NCI-H2081 treated with DMSO at 0.1 percent for 48 hours (cell line): ENCODE measurements at regions not wholly inside any gene's neighbourhood (a gene's known extent, or its start where the extent isn't known, plus 50 kb on each side); places are given as distances from the start of the nearest gene placed in this dataset.

ENCODE experiments used
- DNase-seq: peaks from one replicate; lab custom pipeline; 2025; lab: John Stamatoyannopoulos, UW

DNA sequence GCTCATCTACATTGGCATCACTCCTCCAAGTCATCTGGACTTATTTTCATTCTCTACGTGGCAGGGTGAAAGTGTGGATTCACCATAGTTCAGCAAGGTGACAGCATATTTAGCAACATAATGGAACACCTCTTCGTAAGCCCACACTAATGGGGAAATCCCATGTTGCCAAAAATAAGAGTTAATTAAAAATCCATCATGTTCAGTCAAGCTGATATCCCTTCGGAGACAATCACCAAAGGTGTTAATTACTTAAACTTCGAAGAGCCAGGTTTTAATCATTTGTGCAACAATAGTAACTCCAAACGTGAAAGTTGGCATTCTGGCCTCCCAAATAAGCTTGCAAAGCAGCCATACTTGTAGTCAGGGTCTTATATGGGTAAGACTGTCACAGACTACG lies 242.9 kb downstream of the NSG2 start:
- DNase-seq = no peak

- no peak for DNase-seq
Observed at GRCh38 chr5:174291162-174291561, 245.7 kb downstream of the NSG2 start.

- no peak for DNase-seq
Observed at GRCh38 chr5:174292348-174292747, 246.8 kb downstream of the NSG2 start.

DNA sequence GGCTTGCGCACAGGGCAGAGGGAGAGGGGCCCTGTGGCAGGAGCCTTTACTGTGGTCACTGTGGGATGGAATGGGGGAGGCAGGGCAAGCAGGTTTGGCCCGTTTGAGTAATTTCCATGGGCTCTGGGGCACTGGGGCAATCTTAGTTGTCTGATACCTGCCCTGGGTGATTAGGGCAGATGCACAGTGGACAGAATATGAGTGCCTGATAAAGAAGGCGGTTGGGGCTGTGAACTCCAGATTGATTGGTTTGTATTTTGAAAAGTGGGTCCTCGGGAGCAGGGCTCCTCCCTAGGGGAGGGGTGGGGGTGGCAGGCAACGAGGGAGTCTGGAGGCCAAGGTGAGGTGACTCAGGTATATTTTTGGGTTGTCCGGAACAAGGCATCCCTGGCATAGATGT lies 247.5 kb downstream of the NSG2 start:
- no peak for DNase-seq

DNA sequence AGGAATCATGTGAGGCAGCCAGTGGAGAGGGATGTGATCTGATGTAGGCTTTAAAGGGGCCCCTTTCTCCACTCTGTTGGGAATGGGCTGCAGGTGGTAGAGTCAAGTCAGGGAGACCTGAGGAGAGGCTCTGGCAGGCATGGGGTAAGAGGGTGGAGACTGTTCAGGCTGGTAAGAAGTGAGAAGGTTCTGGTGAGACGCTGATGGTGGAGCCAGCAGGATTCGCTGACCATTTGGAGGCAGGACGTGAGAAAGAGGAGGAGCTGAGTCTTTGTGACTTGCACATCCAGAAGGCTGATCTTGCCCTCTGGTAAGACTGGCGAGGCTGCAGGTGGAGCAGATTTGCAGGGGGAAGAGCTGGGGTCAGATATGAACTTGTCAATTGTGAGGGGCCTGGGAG lies 248.0 kb downstream of the NSG2 start:
- no peak for DNase-seq

DNA sequence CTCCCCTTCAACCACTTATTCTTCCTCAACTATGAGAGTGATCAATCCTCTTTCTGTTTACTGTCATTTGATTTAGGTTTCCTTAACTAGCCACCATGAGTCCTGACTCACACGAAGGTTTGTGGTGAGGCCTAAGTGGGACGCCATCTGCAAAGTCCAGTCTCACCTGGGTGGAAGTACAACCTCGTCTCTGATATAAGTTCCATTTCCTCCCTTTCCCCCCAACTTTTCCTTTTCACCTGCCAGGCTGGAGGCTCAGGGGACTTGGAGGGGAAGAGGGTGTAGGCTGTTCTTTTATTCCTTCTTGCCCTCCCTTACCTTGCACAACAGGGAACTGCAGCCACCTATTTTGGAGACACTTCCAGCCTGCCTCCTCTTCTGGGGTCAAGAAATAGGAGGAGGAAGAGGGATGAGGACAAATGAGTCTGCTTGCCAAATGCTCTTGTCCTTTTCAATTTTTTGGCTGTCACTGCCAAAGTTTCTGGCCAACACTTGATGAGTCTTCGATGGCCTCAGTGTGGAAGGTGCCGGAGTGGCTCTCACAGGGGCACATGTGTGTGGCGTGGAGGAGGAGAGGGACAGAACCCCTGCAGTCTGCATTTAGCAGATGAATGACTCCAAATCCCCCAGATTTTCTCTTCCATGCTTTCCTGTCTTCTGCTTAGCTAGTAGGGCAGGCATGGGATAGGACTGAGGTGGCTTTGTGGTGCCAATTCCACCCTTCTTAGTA lies 249.6 kb downstream of the NSG2 start:
- no peak for DNase-seq

- DNase-seq = no peak
Observed at GRCh38 chr5:174295702-174296436, 250.4 kb downstream of the NSG2 start.

- DNase-seq = no peak
Observed at GRCh38 chr5:174300118-174300940, 254.8 kb downstream of the NSG2 start.

DNA sequence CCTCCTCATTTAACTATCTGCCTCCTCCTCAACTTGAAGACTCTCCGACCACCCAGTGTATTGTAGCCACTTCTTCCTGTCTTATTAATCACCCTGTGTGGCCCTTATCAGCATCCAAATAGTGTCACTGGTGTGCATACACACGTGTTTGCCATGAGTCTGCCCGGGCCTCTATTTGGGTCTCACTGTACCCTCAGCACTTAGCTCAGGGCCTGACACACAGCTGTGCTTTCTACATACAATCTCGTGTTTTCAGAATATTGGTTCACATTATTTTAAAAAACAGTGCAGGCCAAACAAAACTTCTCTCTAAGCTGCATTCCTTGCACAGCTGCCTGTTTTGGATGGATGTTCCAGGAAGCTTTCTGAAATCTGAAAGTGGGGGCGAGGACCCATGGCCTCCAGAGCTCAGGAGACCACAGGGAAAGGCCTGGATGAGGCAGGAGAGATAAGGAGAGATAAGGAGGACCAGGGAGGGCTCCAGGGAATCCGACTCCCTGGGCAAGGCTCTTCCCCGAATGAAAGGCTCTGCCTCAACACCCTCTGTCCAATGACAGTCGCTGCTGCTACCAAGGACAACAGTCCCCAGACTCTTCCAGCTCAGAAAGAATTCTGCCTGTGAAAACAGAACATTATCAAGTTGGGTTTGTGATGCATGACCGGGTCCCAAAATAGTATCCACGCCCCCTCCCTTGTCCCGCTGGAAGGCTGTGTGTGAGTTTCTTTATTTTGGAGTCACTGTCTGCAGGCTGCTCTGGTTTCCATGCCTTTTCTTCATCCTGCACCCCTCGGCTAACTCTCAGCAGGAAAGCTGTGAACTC lies 255.6 kb downstream of the NSG2 start:
- DNase-seq = no peak

DNA sequence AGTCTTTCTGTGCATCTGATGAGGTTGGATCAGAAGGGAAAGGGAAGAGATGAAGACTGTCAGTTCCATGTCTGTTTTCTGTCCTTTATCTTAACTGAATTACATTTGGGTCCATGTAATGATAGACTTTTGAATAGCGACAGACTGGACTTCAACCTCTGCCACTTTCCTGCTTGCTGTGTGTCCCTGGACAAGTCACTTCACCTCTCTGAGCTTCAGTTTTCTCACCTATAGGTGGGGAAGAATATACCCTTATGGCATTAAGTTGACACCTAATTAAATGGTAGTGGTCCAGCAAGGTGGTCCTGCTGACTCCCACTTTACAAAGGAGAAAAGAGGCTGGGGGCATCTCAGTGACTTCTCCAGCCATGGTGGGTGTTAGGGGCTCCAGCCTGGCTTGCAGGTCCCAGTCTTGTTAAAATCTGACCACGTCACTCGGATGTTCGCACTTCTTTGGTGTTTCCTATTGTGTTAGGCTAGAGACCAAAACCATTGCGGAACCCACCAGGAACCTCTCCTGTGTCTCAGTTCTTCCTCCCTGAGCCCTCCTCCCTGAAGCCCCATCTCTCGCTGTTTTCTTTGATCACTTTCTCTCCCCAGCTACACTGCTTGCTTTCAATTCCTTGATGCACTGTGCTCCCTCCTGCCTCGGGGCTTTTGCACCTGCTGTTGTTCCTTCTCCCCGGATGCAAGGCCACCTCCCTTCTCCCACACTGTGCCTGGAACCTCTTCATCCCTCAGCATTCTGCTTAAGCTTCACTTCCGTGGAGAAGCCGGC lies 256.5 kb downstream of the NSG2 start:
- DNase-seq = no peak

DNA sequence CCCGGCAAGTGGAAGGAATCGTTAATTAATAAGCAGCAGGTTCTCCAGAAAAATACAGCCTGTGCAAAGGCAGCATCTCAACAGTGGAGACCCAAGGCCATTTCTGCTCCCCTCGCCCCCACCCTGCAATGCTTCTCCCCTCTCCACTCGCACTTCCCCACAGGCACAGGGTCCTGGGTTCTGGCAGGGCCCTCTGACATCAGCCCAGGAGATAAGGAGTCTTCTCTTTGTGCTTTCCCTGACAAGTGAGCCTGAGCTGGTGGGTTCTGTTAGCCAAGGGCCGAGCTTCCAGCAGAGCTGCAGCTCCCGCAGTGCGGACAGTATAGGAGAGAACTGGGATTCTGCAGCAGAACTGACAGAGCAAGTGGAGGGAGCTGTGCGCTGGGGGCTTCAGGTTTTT lies 257.5 kb downstream of the NSG2 start:
- DNase-seq = no peak

DNA sequence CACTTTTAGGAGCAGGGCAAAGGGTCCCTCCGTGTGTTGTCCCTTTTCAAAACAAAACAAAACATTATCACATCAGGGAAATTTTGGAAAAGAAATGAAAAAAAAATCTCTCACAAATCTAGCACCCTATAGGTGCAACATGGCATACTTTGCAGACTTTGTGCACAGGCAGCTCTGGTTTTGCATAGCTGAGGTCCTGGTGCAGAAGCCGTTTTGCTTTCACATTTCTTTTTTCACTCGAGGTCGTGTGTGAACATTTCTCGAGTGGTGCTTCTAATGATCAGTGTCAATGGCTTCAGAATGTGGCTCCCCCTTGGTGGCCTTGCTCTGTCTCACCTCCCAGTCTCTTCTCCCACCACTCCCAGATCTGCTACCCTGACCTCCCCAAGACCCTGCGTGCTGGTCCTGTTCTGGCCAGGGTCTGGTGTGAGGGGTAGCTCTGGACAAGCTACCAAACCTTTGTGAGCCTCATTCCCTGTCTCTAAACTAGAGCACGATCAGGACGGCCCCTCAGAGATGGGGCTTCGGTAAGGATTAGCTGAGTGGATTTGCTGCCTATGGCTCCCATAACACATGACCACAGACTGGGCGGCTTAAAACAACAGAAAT lies 258.0 kb downstream of the NSG2 start:
- DNase-seq = no peak

DNA sequence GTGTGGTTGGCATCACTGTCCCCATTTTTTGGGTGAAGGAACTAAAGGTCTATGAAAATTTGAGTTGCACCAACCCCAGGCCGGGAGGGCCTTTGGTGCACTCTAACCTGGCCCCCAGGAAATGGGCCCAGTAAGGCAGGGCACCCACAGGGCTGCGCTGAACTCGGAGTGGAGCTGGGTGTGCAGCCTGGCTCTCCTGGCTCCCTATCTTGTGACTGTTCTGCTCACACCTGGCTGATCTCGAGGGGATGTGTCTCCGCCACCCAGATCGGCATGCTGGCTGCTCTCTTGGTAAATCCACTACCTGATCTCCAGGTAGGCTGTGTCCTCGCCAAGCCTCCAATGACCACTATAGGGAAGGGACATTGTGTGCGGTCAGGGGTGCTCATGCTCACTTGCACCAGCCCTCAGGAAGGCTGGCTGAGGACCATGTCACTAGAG lies 259.8 kb downstream of the NSG2 start:
- DNase-seq = no peak

DNA sequence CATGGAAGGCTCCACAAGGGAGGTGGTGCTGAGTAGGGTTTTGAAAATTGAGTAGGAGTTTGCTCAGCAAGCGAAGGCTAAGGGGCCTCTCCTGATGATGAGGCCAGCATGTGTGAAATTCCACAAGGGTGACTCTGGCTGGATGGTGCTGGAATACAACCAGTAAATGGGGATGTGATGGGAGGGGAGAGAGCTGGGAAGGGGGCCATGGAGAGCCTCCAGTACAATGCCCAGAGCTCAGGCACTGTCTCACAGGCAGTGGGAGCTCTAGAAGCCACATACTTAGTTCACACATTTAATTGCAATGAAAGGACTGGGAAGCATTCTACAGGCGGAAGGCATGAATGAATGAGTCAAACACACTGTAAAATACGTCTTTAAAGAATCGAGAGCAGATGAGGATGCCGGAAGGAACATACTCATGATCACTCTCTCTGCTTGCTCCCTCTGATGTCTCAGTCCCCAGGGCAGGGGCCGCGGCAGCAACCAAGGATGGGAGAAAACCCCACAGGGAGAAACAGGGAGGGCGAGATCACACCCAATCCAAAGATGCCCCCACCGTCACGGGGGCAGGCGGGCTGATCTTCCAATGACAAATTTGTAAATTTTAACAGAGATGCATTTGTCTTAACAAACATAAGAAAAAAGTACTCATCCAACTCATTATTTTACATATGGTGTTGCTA lies 261.0 kb downstream of the NSG2 start:
- DNase-seq = no peak

DNA sequence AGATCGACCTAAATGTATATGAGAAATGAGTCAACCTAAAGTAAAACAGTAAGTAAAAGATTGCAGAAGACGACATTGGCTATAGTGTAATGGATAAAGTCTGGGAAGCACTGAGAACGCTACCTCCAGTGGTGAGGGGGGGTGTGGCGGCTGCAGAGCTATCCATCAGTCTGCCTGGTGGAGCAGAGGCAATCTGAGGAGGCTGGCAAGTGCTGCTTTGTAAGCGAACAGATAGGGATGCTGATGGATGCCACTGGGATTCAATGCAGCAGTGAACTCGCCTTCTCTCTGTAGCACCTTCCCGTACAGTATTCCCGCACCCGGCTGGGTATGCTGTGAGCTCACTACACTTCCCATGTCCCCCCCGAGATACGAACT lies 261.5 kb downstream of the NSG2 start:
- no peak for DNase-seq

DNA sequence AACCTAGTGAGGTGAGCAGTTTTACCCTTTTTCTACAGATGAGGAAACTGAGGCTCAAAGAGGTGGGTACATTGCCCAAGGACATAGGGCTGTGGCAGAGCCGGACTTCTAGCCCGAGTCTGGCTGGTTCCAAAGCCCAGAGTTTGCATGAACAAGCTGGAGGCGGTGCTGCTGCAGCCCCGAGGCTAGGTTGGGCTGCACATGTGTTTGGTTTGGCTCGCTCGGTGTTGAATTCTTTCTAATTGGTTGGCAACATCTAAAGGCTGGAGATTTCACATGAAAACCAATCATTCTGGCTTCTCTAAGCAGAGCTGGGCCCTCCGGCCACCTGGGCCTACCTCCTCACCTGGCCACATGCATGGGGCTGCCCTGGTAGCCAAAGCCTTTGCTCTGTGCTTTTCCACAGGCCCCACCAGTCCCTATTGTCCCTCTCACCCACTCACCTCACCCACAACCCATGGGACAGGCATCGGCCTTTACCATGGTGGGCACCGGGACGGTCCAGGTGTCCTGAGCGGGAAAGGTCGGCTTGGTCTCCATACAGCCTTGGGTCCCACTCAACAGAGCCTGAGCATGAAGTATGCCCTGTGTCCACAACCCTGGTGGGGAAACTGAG lies 262.3 kb downstream of the NSG2 start:
- DNase-seq = no peak

DNA sequence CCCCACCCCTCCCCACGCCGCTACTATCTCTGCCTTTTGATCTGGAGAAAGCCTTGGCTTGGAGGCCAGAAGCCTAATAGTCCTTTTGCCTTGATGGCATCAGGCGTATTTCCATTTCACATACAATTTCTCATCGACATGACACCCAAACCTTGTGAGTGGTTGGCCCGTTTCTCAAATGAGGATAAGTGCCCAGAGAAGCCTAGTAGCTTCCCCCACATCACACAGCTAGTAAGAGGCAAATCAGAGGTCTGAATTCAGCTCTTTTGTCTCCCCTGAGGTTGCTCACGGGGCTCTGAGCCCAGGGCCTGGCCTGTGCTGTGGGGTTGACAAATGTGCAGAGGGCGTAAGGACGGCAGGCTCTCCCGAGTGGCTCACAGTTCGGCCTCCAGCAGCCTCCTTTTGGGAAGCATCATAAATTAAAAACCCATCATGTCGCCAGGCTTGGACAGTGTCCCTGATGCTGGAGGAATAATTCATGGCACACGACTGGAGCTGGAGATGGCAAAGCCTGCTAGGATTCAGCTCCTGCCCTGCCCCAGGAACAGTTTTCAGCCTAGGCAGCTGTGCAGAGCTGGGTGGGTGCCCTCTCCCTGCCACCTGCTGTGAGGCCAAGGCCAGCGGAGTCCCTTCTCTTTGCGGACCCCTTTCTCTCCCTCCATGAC lies 263.8 kb downstream of the NSG2 start:
- DNase-seq = no peak

DNA sequence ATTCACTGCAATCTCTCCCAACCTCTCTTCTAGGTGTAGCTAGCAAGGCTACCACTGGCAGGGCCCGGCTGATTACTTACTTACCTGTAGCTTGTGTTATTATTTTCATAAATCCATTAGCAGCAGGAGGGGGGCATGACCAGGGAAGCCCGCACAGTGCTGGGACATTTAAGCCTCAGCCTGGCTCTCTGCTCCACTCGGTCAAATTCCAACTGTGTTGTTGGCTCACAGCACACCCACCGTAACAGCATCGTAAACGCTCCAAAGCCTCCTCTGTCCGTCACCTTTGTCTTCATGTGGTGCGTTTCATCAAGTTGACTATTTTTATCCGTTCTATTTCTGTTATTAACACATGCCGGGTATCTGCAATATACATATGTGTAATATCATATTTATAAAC lies 264.7 kb downstream of the NSG2 start:
- no peak for DNase-seq

- DNase-seq = no peak
Observed at GRCh38 chr5:174310706-174311105, 265.2 kb downstream of the NSG2 start.
